IPS DF 6.9 (cell line): ENCODE measurements at regions not wholly inside any gene's neighbourhood (a gene's known extent, or its start where the extent isn't known, plus 50 kb on each side); places are given as distances from the start of the nearest gene placed in this dataset.
"Not testable (repeated sequence)": the region's sequence is repeated elsewhere in the genome, so short reads cannot be mapped to it uniquely, and the experiment has no call there.

Source experiments
- DNase-seq: peaks from one replicate; pipeline ENCODE4 v3.0.0-alpha.2; 2013; ENCODE audit warnings: low read depth, low spot score
- H3K27ac ChIP-seq: one replicate; pipeline ENCODE4 v1.5.1; 2013; ENCODE audit warnings: low read length, control low read depth
- H3K27me3 ChIP-seq: 2 replicates; pipeline ENCODE4 v1.6.1; 2013; ENCODE audit warnings: mild to moderate bottlenecking, low read length; ENCODE audit not compliant: control insufficient read depth, insufficient read depth
- H3K36me3 ChIP-seq: 2 replicates; pipeline ENCODE4 v1.6.1; 2013; ENCODE audit warnings: low read length; ENCODE audit not compliant: control insufficient read depth, insufficient read depth
- H3K4me1 ChIP-seq: 2 replicates; pipeline ENCODE4 v1.6.1; 2013; ENCODE audit warnings: low read length; ENCODE audit not compliant: control insufficient read depth, insufficient read depth
- H3K4me3 ChIP-seq: 2 replicates; pipeline ENCODE4 v1.5.1; 2013; ENCODE audit warnings: mild to moderate bottlenecking, low read length
- H3K9me3 ChIP-seq: 2 replicates; pipeline ENCODE4 v1.6.1; 2013; ENCODE audit warnings: low read length, inconsistent platforms; ENCODE audit not compliant: control insufficient read depth, insufficient read depth
- WGBS: extraction: QIAGEN DNeasy Blood & Tissue Kit; methylation state at CpG from one replicate; pipeline ENCODE4 v1.1.7; 2013; ENCODE audit warnings: mixed read lengths, missing lambda C conversion rate; ENCODE audit not compliant: insufficient read length, insufficient coverage; 5-methylcytosine and 5-hydroxymethylcytosine counted together

DNA sequence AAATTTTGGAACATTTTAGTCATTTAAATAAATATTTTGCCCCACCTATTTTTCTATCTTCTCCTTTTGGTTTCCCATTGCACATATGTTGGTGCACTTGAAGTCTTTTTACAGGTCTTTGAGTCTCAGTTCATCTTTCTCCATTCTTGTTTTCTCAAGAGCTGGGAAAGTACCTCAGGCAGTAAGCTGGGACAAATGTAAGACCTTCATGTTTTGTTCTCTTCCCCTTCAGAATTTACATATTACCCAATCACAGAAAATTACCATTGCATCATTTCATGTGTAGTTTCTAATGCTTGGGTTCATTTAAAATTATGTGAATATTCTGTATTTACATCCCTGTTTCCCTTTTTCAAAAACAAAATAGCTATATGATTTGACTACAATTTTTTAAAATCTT lies 1150.0 kb upstream of the POT1 start:
- no peaks in the 10 kb centered on the region for H3K36me3 ChIP-seq
- H3K27ac ChIP-seq: no peak overlapping the region
- H3K4me1 ChIP-seq: no peaks in the 10 kb centered on the region
- H3K4me3 ChIP-seq: no peak overlapping the region
- H3K27me3 ChIP-seq: no peaks in the 10 kb centered on the region
- no peaks in the 10 kb centered on the region for H3K9me3 ChIP-seq
- no peak for DNase-seq

DNA sequence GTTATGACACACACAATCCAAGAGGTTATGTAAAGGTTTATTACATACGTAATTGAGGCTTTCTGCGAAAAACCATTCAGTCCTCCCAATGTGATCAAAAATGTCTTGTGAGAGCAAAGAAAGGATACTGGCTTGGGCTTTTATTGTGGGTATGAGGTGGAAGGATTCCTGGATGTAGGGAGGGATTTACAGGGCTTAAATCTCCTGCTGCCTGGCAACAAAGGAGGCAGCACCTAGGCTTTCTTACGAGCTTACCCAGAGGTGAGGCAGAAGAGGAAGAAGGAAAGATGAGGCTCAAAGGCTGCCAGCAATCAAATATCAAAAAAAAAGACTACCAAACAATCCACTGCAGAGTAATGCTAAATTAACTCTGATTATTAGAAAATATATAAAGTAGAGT lies 1149.5 kb upstream of the POT1 start:
- no peak for DNase-seq
- Histone ChIP-seq H3K36me3 (no peaks in the 10 kb centered on the region), H3K27ac (no peak overlapping the region), H3K27me3 (no peaks in the 10 kb centered on the region), H3K9me3 (no peaks in the 10 kb centered on the region), H3K4me3 (no peak overlapping the region), H3K4me1 (no peaks in the 10 kb centered on the region)
- WGBS: no CpG with 5 or more reads among the region's 3 CpGs

DNA sequence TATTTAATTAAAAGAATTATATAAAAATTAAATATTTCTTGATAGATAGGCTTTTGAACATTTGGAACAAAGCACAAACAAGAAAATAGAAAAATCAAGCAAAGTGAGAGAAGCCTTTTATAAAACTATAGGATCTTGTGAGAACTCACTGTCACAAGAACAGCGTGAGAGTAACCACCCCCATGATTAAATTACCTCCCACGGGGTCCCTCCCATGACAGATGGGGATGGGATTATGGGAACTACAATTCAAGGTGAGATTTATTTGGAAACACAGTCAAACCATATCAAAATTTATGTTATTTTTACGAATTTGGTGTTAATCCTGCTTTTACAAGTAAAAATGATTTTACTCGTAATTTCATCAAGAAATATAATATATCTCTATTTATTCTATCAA lies 1136.1 kb upstream of the POT1 start:
- no peaks in the 10 kb centered on the region for H3K27me3 ChIP-seq
- no peak for DNase-seq
- H3K4me3 ChIP-seq: no peak overlapping the region
- no peaks in the 10 kb centered on the region for H3K4me1 ChIP-seq
- H3K9me3 ChIP-seq: no peaks in the 10 kb centered on the region
- WGBS: no CpG with 5 or more reads among the region's 4 CpGs
- no peaks in the 10 kb centered on the region for H3K36me3 ChIP-seq
- H3K27ac ChIP-seq: no peak overlapping the region

DNA sequence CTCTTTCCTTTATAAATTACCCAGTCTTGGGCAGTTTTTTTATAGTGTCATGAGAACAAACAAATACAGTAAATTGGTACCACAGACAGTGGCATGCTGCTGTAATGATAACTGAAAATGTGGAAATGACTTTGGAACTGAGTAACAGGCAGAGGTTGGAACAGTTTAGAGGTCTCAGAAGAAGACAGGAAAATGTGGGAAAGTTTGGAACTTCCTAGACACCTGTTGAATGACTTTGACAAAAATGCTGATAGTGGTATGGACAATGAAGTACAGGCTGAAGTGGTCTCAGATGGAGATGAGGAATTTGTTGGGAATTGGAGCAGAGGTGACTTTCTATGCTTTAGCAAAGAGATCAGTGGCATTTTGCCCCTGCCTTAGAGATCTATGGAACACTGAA lies 1128.4 kb upstream of the POT1 start:
- DNase-seq: no peak
- Histone ChIP-seq H3K36me3 (no peaks in the 10 kb centered on the region), H3K27me3 (no peaks in the 10 kb centered on the region), H3K27ac (no peak overlapping the region), H3K9me3 (no peaks in the 10 kb centered on the region), H3K4me1 (no peaks in the 10 kb centered on the region), H3K4me3 (no peak overlapping the region)

DNA sequence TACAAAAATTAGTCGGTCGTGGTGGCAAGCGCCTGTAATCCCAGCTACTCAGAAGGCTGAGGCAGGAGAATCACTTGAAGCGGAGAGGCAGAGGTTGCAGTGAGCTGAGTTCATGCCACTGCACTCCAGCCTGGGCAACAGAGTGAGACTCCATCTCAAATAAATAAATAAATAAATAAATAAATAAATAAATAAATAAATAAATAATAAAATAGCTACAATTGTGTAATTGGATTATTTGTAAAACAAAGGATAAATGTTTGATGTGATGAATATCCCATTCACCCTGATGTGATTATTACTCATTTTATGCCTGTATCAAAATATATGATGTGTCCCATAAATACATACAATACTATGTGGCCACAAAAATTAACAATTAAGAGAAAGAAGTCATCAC lies 1127.0 kb upstream of the POT1 start:
- not testable (repeated sequence) for DNase-seq, H3K9me3 ChIP-seq, H3K27ac ChIP-seq, H3K36me3 ChIP-seq, H3K27me3 ChIP-seq, H3K4me3 ChIP-seq, H3K4me1 ChIP-seq
- no CpG with 5 or more reads among the region's 4 CpGs for WGBS

DNA sequence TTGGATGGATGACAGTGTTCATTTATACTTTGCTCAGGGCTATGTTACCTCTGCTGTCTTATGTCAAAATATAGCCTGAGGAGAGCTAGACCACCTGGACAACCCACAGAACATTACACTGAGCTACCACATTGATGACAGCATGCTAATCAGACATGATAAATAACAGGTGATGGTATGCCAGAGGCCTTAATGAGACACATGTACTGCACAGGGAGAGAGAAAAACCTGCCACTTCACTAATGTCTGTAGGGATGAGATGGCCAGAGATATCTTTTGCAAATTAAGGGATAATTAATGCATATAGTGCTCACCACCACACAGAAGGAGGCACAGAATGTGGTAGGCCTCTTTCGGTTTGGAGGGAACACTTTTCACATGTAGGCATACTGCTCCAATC lies 1122.6 kb upstream of the POT1 start:
- H3K36me3 ChIP-seq: no peaks in the 10 kb centered on the region
- H3K9me3 ChIP-seq: no peaks in the 10 kb centered on the region
- no peaks in the 10 kb centered on the region for H3K4me1 ChIP-seq
- no CpG with 5 or more reads among the region's 1 CpG for WGBS
- no peak overlapping the region for H3K27ac ChIP-seq
- no peaks in the 10 kb centered on the region for H3K27me3 ChIP-seq
- no peak for DNase-seq
- H3K4me3 ChIP-seq: no peak overlapping the region

DNA sequence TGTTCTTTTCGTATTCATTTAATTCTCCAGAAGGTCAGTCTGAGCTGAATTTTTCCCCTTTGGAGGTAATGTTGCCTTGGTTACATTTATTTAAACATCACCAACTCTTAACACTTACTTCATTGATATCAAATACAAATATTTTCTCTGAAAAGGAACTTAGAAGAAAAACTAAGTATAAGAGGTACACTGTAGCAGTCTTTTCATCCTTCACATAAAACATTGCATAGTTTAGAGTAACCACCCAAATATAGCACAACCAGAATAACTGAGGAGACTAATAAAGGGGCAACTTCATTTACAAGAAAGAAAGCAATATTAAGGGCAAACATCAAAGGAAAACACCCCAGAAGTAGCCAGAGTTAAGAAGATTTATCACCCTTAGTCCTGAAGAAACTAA lies 1115.0 kb upstream of the POT1 start:
- Histone ChIP-seq H3K4me3 (no peak overlapping the region), H3K27me3 (no peaks in the 10 kb centered on the region), H3K9me3 (no peaks in the 10 kb centered on the region), H3K4me1 (peaks cover 2% of the 10 kb centered on the region; the same call in 1 of the 2 replicates), H3K36me3 (0 out of 2 replicates have a peak, but pooled peaks cover 4% of the 10 kb centered on the region), H3K27ac (no peak overlapping the region)
- no peak for DNase-seq
- WGBS: no CpG with 5 or more reads among the region's 1 CpG

DNA sequence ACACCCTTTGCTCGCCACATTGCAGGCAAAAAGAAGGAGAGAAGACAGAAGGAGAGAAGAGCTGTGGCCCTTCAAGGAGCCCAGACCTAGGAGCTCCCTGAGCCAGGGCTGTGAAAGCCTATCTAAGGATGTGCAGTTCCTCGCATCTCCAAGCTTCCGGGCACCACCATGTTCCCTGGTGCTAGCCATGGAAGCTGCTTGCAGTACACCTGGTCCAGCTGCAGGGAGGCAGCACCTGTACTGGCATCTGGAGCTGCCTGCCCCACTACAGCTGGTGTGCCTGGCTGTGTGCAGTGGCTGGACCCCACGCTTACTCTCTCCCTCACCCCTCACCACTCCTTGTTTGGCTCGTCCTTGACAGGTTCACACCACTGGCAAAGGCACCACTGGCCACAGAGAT lies 1111.8 kb upstream of the POT1 start:
- Histone ChIP-seq H3K36me3 (0 out of 2 replicates have a peak, but pooled peaks cover 4% of the 10 kb centered on the region), H3K9me3 (no peaks in the 10 kb centered on the region), H3K27ac (no peak overlapping the region), H3K27me3 (no peaks in the 10 kb centered on the region), H3K4me1 (peaks cover 2% of the 10 kb centered on the region; the same call in 1 of the 2 replicates), H3K4me3 (no peak overlapping the region)
- WGBS: no CpG with 5 or more reads among the region's 5 CpGs
- DNase-seq: no peak

DNA sequence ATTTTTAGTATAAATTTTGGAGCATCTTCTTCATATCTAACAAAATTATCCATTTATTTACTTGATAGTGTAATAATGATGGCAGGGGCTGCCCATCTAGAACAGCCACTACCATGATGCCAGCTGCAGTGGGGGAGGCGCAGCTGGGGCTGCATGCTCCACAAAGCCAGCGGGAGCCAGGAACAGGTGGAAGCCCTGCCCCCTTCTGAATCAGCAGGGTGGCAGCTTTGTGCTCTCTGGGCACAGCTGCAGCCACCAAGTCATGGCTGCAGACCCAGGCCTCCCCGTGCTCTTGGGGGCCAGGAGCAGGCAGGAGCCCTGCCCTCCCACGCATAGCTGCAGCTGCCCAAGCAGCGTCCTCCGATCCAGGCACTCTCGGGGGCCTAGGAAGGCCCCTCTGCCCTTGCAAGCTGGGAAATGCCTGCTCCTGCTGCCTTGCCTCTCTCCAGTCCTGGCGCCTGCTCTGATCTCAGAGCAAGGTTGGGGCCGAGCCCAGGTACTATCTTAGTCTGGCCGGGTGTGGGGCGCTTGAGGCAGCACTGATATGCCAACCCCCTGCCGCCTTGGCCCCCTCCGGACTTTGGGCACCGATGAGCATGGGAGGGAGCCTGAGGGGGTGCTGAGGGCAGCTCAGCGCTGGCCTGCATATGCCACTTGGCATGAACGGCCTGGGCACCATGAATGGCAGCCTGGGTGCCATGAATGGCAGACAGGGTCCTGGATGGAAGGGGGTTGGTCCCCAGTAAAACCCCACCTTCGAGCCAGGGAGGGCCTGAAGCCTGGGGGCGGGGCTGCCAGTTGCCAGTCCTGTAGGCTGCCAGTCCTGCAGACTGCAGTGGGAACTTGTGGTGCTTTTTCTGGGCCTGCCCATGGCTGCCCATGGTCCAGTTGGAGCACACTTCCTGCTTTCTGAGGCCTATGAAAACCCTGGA lies 1110.8 kb upstream of the POT1 start:
- no peak overlapping the region for H3K4me3 ChIP-seq
- no peaks in the 10 kb centered on the region for H3K27me3 ChIP-seq
- DNase-seq: no peak
- no peaks in the 10 kb centered on the region for H3K9me3 ChIP-seq
- peaks cover 2% of the 10 kb centered on the region; the same call in 1 of the 2 replicates for H3K4me1 ChIP-seq
- no CpG with 5 or more reads among the region's 18 CpGs for WGBS
- 0 out of 2 replicates have a peak, but pooled peaks cover 4% of the 10 kb centered on the region for H3K36me3 ChIP-seq
- no peak overlapping the region for H3K27ac ChIP-seq

DNA sequence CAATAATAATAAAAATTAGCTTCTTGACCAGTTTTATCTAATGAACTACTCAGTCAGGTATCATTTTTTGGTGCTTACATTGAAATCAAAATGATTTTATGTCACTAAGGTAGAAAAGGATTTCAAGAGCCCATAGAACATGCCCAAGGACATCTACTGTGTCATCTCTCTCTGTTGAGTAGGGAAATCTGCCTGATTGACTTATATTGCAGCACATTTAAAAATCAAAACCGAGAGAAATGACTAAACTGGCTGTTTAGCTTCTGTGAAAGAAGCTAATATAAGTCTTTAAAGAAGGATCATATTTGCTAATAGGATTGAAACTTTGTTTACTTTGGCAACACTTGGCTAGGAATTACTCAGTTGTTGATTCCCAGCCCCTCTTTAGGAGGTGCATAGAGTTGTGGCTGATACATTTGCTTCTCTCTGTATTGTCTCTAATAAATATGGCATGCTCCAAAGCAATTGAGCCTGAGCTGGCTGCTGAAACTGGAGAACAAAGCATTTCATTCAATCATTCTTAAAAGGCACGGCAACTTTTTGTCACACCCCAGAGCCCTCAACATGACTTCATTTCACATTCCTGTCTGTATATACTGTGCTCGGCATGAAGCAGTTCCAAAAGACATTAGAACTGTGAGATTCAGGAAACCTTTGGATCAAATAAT lies 1096.9 kb upstream of the POT1 start:
- Histone ChIP-seq H3K4me1 (no peaks in the 10 kb centered on the region), H3K36me3 (no peaks in the 10 kb centered on the region), H3K27ac (no peak overlapping the region), H3K4me3 (no peak overlapping the region), H3K27me3 (no peaks in the 10 kb centered on the region), H3K9me3 (no peaks in the 10 kb centered on the region)
- no peak for DNase-seq
- no CpG with 5 or more reads among the region's 3 CpGs for WGBS

DNA sequence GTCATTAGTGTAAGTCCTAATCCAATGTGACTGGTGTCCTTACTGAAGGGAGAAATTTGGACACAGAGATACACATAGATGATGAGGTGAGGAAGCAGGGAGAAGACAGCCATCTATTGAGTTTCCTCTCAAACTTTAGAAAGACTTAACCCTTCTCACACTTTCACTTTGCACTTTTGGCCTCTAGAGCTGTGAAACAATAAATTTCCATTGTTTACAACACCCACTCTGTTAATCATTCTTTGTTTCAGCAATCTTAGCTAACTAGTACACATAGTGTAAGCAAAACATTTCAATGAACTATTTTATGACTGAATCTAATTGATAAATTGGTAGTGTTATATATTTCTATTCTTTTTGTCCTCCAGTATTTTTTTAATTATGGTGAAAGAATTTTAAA lies 1092.8 kb upstream of the POT1 start:
- H3K9me3 ChIP-seq: no peaks in the 10 kb centered on the region
- no peaks in the 10 kb centered on the region for H3K4me1 ChIP-seq
- H3K27me3 ChIP-seq: no peaks in the 10 kb centered on the region
- no peak overlapping the region for H3K27ac ChIP-seq
- DNase-seq: no peak
- no peak overlapping the region for H3K4me3 ChIP-seq
- no peaks in the 10 kb centered on the region; the same call in 1 of the 2 replicates for H3K36me3 ChIP-seq
